ENCODE measurements at regions not wholly inside any gene's neighbourhood (a gene's known extent, or its start where the extent isn't known, plus 50 kb on each side); places are given as distances from the start of the nearest gene placed in this dataset.

DNA sequence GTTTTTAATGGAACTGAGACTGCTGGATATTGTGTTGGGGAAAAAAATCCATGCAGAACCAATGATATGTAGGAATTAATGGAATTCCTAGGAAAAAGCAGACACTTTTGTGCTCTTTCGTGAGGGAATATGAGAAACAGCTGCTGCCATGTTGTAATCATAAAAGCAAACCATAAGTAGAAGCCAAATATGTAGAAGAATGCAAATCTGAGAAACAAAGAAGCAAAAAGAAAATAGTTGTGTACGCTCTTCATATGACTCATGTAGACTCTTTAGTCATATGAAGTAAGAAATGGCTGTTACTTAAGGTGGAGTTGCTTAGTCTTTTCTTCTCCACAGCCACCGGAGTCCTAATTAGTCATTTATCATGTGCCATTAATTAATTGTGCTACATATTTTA lies 298.6 kb upstream of the ZNF717 start:
- Mint-ChIP-seq H3K36me3 (peaks cover 9% of the 10 kb centered on the region), H3K27me3 (ENCODE audit: low read depth) (no peaks in the 10 kb centered on the region), H3K4me1 (no peaks in the 10 kb centered on the region), H3K27ac (no peak overlapping the region), H3K9me3 (peaks cover 17% of the 10 kb centered on the region), H3K4me3 (no peak overlapping the region)
- DNase-seq (ENCODE audit: low spot score in 2 of 2, unreplicated experiment in 2 of 2): no peak
- TF ChIP-seq, protein P1, sequence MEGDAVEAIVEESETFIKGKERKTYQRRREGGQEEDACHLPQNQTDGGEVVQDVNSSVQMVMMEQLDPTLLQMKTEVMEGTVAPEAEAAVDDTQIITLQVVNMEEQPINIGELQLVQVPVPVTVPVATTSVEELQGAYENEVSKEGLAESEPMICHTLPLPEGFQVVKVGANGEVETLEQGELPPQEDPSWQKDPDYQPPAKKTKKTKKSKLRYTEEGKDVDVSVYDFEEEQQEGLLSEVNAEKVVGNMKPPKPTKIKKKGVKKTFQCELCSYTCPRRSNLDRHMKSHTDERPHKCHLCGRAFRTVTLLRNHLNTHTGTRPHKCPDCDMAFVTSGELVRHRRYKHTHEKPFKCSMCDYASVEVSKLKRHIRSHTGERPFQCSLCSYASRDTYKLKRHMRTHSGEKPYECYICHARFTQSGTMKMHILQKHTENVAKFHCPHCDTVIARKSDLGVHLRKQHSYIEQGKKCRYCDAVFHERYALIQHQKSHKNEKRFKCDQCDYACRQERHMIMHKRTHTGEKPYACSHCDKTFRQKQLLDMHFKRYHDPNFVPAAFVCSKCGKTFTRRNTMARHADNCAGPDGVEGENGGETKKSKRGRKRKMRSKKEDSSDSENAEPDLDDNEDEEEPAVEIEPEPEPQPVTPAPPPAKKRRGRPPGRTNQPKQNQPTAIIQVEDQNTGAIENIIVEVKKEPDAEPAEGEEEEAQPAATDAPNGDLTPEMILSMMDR (IDR thresholded peaks at IDR 0.05; ENCODE audit: unreplicated experiment): no peak

DNA sequence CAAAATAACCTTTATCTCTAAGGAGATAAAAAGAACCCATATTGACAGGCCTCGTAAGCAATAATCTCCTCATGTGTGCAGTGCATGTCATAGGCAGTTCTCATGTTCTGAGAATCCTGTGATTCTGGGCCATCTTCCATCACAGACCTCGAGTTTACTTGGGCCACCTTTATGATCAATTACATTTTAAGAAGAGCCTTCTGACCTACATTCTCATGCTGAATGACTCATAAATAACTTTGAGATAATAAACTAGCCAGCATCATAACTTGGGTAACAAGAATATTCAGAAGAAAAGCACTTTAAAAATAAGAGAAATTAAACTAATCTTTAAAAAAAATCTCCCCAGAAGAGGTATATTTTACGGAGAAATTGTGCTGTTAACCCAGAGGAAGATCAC lies 310.7 kb upstream of the ZNF717 start:
- DNase-seq (ENCODE audit: low spot score in 2 of 2, unreplicated experiment in 2 of 2): no peak
- H3K36me3 Mint-ChIP-seq: no peaks in the 10 kb centered on the region
- H3K4me1 Mint-ChIP-seq: peaks cover 12% of the 10 kb centered on the region
- H3K9me3 Mint-ChIP-seq: peaks cover 2% of the 10 kb centered on the region
- H3K27ac Mint-ChIP-seq: no peak overlapping the region
- TF ChIP-seq, protein P1 (IDR thresholded peaks at IDR 0.05; ENCODE audit: unreplicated experiment): no peak
- H3K27me3 Mint-ChIP-seq (ENCODE audit: low read depth): no peaks in the 10 kb centered on the region
- no peak overlapping the region for H3K4me3 Mint-ChIP-seq

DNA sequence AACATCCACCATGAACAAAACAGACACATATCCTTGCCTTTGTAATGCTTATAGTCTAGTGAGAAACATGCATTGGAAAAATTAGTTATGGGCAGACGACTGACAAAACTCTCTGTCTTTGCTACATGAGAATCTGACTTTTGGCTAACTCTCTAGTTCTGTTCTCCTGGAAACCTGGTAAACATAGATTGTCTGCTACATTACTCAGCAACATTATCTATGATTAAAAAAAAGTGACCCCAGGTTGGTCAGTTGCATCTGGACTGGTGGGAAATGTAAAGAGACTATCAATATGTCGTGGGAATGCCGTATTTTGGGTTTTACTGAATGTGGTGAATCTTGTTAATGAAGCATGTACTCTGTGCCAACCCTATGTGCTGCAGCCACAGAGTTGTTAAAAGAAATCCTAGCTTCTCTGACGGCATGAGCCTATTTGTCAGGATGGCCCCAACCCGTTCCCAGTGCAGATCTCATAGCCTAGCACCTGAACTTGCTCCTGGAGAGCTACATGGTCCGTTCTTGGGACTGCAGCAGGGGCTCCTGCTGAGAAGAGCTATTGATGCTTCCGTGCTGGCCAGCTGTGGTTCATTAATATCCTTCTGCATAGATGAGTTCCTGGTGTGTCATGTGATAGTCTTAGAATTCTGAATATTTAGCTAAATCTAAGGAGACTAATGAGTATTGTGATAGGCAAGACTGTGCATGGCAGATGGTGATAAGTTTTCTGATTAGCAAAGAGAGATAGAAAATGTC lies 311.7 kb upstream of the ZNF717 start:
- no peak for DNase-seq (ENCODE audit: low spot score in 2 of 2, unreplicated experiment in 2 of 2)
- TF ChIP-seq, protein P1 (IDR thresholded peaks at IDR 0.05; ENCODE audit: unreplicated experiment): no peak
- no peak overlapping the region for H3K27ac Mint-ChIP-seq
- H3K27me3 Mint-ChIP-seq (ENCODE audit: low read depth): no peaks in the 10 kb centered on the region
- no peak overlapping the region for H3K4me3 Mint-ChIP-seq
- peaks cover 12% of the 10 kb centered on the region for H3K4me1 Mint-ChIP-seq
- H3K9me3 Mint-ChIP-seq: peaks cover 4% of the 10 kb centered on the region
- no peaks in the 10 kb centered on the region for H3K36me3 Mint-ChIP-seq

DNA sequence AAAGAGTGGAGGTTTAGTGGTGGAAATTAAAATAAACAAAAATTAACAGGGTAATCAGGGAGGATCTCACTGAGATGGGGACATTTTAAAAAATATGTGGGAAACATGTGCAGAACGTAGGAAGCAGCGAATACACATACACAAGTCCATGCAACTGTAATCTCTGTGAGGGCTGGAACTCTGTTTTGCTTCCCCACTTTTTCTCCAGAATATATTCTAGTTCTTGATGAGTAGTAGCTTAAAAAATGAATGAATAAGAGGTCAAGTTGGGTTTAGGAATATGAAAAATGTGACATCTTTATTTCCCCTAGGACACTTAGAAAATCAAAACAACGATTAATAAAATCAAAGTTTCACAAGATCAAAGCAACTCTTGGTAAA lies 312.2 kb upstream of the ZNF717 start:
- Mint-ChIP-seq H3K36me3 (peaks cover 2% of the 10 kb centered on the region), H3K27ac (no peak overlapping the region), H3K4me3 (no peak overlapping the region), H3K4me1 (peaks cover 12% of the 10 kb centered on the region), H3K27me3 (ENCODE audit: low read depth) (no peaks in the 10 kb centered on the region), H3K9me3 (peaks cover 10% of the 10 kb centered on the region)
- DNase-seq (ENCODE audit: low spot score in 2 of 2, unreplicated experiment in 2 of 2): no peak
- TF ChIP-seq, protein P1 (IDR thresholded peaks at IDR 0.05; ENCODE audit: unreplicated experiment): no peak

DNA sequence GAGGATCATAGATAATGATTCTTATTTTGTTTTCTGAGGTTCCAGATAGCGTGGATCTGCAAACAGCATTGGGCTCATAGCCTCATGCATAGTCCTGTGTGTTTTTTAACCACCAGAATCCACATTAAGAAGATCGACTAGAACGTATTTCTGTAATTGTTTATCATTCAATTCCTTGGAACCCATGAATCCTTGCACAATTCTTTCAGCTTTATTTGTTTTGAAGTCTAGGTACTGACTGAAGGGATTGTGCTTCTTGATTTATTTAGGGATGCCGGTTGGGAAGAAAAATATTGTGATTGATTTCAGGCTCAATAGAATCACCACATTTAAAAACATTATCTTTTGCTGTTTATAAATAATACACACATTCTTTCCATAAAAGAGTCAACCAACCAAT lies 314.6 kb upstream of the ZNF717 start:
- H3K36me3 Mint-ChIP-seq: peaks cover 3% of the 10 kb centered on the region
- H3K4me1 Mint-ChIP-seq: peaks cover 12% of the 10 kb centered on the region
- TF ChIP-seq, protein P1 (IDR thresholded peaks at IDR 0.05; ENCODE audit: unreplicated experiment): no peak
- no peak overlapping the region for H3K27ac Mint-ChIP-seq
- H3K4me3 Mint-ChIP-seq: no peak overlapping the region
- DNase-seq (ENCODE audit: low spot score in 2 of 2, unreplicated experiment in 2 of 2): no peak
- no peaks in the 10 kb centered on the region for H3K27me3 Mint-ChIP-seq (ENCODE audit: low read depth)
- peaks cover 10% of the 10 kb centered on the region for H3K9me3 Mint-ChIP-seq
